Brain pericyte (primary cell): ENCODE measurements at regions not wholly inside any gene's neighbourhood (a gene's known extent, or its start where the extent isn't known, plus 50 kb on each side); places are given as distances from the start of the nearest gene placed in this dataset.

Source experiments
- DNase-seq: peaks from one replicate; pipeline ENCODE4 v3.0.0-alpha.2; 2012; ENCODE audit warnings: low read depth, low spot score

DNA sequence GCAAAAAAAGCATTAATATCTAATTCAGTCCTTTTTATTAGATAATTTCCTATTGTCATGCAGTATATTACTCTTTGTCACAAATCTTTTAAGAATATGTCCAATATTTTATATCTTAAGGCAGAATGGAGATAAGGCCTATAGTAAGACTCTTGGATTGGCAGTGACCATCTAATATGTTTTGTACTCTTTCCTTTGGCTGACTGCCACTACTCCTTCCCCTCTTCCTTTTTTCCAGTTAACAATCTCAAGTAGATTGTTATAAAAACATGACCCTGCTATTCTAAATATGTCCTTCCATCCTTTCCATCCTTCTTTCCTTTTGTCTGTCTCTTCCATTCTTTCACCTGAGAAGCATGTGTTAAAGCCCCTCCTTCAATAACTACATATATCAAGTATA is 92.8 kb upstream of the TMEM168 start:
- DNase-seq, result no peak

DNA sequence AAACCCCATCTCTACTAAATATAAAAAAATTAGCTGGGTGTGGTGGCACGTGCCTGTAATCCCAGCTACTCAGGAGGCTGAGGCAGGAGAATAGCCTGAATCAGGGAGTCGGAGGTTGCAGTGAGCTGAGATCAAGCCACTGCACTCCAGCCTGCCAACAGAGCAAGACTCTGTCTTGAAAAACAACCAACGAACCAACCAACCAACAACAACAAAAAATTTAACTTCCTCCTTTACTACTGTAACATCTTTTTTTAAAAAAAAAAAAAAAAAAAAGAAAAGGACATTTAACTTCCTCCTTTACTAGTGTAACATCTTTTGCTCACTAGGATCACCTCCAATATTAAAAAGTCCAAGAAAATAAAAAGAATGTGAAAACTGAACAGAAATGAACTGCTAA is 92.3 kb upstream of the TMEM168 start:
- no peak for DNase-seq

DNA sequence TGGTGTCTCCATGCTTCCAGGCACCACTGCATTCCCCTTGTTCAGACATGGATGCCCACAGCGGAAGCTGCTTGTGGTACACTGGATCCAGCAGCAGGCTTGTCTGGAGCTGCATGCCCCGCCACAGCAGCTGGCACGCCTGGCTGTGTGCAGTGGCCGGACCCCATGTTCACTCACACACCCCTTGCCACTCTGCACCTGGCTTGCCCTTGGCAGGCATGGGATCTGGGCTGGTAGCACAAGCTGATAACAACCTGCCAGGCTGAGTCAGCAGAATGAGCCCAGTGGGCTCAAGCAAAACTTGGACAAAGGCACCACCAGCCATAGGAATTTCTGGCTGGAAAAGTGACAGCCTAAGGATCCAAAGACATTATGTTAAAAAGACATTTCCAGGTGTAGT is 91.8 kb upstream of the TMEM168 start:
- DNase-seq, result no peak

DNA sequence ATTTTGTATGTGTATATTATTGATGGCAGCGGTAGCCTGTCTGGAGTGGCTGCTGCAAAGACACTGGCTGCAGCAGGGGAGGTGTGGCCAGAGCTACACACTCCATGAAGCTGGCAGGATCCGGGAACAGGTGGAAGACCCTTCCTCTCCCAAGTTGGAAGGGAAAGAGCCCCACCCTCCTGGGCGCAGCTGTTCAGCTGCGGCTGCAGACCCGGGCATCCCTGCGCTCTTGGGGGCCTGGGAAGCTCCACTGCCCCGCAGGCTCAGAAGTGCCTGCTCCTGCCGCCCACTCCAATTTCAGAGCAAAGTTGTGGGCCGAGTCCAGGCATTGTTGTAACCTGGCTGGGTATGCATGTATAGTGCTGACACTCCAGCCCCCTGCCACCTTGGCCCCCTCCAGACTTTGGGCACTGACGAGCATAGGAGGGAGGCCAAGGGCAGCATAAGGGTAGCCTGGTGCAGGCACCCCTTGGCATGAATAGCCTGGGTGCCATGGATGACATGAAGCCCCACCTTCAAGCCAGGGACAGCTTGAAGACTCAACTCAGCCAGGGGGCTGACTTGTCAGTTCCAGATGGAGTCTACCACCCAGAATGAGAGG is 90.7 kb upstream of the TMEM168 start:
- DNase-seq, result no peak

DNA sequence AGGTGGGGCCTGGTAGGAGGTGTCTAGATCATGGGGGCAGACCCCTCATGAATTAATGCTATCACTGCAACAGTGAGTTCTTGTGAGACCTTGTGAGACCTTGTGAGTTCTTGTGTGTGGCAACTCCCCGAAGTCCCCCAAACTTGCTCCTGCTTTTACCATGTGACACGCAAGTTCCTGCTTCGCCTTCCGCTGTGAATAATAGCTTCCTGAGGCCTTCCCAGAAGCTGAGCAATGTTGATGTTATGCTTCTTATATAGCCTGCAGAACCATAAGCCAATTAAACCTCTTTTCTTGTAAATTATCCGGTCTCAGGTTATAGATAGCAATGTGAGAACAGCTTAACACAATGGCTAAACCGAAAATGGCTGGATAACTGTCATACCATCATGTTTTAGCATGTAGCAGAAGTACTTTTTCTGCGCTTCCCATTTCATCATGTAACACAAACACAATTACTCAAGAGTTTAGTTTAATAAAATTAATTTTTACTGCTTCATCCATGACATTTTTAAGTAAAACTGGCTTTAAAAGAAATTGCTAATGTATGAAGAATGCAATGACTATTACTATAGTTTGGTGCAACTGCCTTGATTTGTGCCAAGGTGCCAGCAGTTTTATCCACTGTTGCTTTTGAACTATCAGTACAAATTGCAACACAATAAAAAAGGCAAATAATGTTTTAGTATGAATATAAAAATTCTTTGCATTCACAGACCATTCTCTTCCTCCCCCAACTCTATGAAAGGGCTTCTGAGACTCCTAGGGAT is 87.7 kb upstream of the TMEM168 start:
- no peak for DNase-seq

DNA sequence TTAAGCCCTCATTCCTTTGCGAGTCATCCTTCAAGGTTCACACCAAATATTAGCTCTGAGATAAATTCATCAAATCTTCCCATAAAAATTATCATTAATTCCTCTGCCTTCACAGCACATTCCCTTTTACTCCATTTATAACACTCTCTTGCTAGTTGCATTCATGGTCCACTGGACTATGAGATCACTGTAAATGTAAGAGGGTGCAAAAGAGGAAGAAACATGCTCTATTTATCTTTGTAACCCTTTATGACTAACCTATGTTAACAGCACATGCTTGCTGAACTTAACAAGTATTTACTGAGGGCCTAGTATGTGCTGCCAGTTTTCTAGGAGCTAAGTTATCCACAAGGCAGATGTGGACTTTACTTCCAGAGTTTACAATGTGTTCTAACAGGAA is 86.7 kb upstream of the TMEM168 start:
- no peak for DNase-seq

DNA sequence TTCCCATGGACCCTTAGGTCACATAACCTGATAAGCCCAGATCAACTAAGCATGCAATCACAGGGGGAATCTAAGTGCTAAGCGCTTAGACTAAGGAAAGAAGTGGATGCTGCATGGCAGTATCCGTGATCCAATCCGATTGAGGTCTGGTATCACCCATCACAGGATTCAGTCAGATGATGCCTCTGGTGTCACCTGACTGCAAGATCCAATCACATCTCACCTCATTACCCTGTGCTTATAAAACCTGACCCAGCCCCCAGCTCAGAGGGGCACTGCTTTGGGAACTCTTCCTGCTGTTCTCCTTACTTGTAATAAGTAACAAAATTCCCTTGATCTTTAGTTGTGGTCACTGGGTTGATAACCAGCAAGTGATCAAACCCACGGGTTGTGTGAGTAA is 84.7 kb upstream of the TMEM168 start:
- no peak for DNase-seq

DNA sequence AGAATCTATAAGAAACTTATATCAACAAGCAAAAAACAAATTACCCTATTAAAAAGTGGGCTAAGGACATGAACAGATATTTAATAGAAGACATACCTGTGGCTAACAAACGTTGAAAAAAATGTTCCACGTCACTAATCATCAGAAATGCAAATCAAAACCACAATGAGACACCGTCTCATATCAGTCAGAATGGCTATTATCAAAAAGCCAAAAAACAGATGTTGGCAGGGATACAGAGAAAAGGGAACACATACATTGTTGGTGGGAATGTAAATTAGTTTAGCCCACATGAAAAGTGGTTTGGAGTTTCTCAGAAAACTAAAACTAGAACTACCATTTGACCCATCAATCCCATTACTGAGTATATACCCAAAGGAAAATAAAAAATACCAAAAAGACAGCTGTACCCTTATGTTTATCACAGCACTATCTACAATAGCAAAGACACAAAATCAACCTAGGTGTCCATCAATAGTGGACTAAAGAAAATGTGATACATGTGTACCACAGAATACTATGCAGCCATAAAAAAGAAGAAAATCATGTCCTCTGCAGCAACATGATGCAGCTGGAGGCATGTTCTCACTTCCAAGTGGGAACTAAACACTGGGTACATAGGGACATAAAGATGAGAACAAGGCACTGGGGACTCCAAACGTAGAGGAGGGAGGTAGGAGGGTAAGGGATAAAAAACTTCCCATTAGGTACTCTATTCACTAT is 83.8 kb upstream of the TMEM168 start:
- DNase-seq, result no peak

DNA sequence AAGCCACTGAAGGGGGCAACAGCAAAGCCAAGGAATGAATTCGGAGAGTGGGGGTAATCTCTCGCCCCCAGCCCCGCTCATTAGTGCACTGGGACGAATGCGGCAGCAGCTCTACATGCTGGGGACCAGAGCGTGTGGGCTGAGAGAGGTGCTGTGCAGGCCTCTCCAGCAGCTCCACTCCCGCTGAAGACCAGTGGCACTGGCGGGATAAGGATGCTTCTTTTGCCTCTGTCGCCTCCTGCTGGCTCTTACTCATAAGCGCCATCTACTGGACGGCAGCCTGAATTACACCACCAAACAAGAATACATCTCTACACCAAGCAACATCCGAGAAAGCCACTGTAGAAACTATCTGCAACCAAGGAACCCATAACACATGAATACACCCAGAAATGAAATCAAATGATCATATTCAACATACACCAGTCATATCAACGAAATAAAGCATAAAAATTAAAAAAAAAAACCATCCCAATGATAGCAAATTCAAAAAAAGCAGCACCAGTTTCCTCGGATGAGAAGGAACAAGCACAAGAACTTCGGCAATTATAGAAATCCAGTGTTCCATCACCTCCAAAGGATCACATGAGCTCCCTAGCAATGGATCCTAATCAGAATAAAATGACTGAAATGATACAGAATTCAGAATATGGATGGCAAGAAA is 79.0 kb upstream of the TMEM168 start:
- no peak for DNase-seq

DNA sequence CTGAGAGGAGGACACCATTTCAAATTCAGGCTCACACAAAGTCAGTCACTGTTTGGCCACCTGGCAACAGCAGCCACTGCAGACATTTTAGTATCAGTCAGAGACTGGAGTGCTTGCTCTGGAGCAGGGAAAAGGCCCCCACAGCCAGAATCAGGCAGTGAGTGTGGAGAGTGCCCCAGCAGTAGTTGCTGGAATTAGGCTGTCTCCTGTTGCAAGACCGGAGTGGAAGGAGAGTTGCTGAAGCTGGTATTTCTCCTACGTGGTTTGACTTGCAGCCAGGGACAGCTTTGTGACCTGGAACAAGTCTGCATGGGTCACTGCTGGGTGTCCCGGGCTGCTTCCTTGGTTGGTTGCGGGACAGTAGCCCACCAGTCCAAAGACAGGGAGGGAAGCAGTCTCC is 78.4 kb upstream of the TMEM168 start:
- DNase-seq, result no peak

DNA sequence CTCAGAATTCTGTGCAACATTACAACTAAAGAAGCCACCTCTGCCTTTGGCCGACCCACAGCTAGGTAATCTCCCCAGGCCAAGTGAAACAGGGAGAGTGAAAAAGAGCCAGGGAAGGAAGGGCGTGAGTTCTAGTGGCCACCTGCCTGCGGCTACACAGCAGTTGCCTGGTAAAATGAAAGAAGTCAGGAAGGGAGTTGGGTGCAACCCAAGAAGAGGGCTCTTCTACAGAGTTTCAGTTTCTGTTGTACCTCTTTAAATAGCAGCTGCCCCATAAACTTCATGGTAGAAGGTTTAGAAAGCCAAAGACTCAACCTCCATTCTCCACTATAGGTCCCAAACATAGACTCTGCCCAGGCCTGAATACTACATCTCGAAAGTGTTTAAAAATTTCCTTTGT is 76.2 kb upstream of the TMEM168 start:
- DNase-seq, result no peak

DNA sequence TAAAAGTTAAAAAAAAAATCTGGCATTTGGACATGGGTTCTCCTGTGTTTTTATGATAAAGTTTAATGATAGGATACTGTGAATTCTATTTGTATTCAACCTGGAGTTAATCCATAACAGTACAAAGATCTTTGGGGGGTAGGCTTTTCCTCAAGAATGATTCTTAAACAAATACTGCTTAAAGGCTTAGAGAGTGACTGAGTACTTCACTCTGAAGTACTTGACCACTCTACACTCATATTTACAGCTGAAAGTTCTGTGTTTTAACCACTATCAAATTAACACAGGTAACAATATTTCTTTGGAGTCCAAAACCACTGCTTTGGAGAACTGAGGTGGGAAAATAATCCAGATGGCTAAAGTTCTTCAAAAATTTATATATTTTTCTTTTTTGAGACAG is 74.2 kb upstream of the TMEM168 start:
- DNase-seq, result no peak

DNA sequence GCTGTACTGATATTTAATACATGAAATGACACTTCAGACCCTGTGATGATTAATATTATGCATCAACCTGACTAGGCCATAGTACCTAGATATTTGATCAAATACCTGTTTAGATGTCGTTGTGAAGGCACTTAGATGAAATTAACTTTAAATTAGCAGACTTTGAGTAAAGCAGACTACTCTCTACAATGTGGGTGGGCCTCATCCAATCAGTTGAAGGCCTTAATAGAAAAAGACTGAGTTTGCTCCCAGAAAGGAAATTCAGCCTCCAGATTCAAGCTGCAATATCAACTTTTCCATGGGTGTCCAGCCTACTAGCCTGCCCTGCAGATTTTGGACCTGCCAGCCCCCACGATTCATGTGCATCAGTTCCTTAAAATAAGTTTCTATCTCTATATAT is 68.6 kb upstream of the TMEM168 start:
- DNase-seq, result no peak

DNA sequence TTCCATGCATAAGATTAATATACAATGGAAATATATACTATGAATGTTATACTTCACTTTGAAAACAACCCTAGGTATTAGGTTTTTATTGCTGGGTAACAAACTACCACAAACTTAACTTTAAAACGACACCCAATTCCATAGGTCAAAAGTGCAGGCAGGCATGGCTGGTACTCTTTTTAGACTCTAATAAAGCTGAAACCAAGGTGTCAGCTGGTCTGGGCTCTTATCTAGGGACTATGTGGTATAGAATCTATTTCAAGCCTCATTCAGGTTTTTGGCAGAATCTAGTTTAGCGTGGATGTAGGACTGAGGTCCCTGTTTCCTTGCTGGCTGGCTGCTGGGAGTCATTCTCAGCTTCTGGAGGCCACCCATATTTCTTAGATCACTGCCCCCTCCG is 65.0 kb upstream of the TMEM168 start:
- no peak for DNase-seq

DNA sequence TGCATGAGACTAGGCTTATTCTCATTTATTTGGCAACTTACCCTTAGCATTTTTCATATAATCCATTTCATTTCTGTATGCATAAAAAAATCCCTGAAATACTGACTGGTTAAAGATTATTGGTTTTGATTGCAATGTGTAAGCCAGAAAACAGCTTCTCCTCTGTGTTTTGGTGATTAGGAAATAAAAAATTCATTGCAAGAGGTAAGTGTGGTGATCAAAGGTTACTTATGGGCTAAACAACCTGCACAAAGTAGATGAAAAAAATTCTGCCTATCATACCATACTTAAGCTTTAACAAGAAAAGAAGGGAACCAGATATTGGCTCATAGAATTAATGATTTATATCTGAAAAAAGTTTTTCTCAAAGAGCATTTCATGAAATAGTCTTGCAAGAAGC is 64.0 kb upstream of the TMEM168 start:
- no peak for DNase-seq

DNA sequence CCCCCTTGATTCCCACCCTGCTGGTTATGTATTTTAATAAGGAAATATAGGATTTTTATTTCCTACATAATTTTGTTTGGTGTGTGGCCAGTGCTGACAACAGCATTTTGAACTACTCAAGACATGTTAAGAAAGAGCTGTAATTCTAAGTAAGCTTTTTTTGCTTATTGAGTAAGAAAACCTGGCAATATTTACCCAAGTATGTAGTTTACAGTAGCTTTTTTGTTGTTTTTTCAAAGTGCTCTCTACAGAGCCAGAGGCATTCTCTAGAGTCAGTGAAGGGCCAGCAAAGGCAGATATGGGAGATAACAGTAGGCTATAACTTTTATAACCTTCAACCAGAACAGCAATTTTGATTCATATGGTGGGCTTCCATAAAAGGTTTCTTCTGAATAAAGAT is 63.2 kb upstream of the TMEM168 start:
- peak; percentile 32 for DNase-seq

DNA sequence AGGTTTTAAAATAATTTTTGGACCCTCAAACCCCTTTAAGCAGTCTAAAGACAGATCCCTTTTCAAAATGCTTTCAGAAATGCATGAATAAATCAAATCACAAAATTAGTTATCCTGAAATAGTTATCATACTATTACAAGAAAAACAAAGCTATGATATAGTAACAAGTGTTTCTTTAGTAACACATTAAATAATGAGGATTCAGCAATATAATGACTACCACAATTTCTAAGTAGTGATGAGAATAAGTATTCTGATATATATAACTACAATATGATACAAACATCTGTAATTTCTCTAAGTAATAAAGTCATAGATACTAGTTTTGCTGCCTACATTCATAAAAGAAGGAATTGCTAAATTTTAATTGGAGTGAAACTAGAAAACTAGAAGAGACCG is 53.0 kb upstream of the TMEM168 start:
- DNase-seq, result no peak
